Astrocyte of the spinal cord (primary cell): ENCODE measurements at regions not wholly inside any gene's neighbourhood (a gene's known extent, or its start where the extent isn't known, plus 50 kb on each side); places are given as distances from the start of the nearest gene placed in this dataset.

Experiments
- DNase-seq: peaks from one replicate; pipeline ENCODE4 v3.0.0; 2011; ENCODE audit warnings: low read depth, low spot score
- H3K4me3 ChIP-seq: 2 replicates; pipeline ENCODE4 v1.5.1; 2011; ENCODE audit warnings: low read depth, mild to moderate bottlenecking, low read length, moderate library complexity
- CTCF ChIP-seq: IDR thresholded peaks from 2 replicates; pipeline ENCODE4 v1.5.1; 2012; ENCODE audit warnings: low read depth, mild to moderate bottlenecking, low read length, inconsistent platforms
- in situ Hi-C: cut with HindIII; loops from 2 replicates; pipeline ENCODE4 v1.10.0; 2017; ENCODE audit warnings: low sequenced_read_pairs

GRCh38 chr13:83714236-83714635 is 168.0 kb downstream of the SLITRK1 start:
- TF ChIP-seq CTCF, result no peak
- in situ Hi-C loops, result no loop called here
- H3K4me3 ChIP-seq, result no peak overlapping the region
- DNase-seq, result no peak

- DNase-seq, result no peak
- H3K4me3 ChIP-seq, result no peak overlapping the region
- in situ Hi-C loops, result no loop called here
- TF ChIP-seq CTCF, result no peak
Observed at GRCh38 chr13:83710133-83710515, 172.2 kb downstream of the SLITRK1 start.

GRCh38 chr13:83709426-83710132 is 172.7 kb downstream of the SLITRK1 start:
- in situ Hi-C loops, result no loop called here
- DNase-seq, result peak; percentile 1
- no peak overlapping the region for H3K4me3 ChIP-seq
- no peak for TF ChIP-seq CTCF

- no peak overlapping the region for H3K4me3 ChIP-seq
- TF ChIP-seq CTCF, result no peak
- in situ Hi-C loops, result no loop called here
- no peak for DNase-seq
Observed at GRCh38 chr13:83702021-83702420, 180.3 kb downstream of the SLITRK1 start.

- DNase-seq, result no peak
- TF ChIP-seq CTCF, result no peak
- in situ Hi-C loops, result no loop called here
- H3K4me3 ChIP-seq, result no peak overlapping the region
Observed at GRCh38 chr13:83692800-83693199, 189.5 kb downstream of the SLITRK1 start.

GRCh38 chr13:83691966-83692365 is 190.3 kb downstream of the SLITRK1 start:
- no peak overlapping the region for H3K4me3 ChIP-seq
- no peak for TF ChIP-seq CTCF
- in situ Hi-C loops, result no loop called here
- peak; percentile 31 for DNase-seq

- in situ Hi-C loops, result no loop called here
- TF ChIP-seq CTCF, result no peak
- no peak overlapping the region for H3K4me3 ChIP-seq
- no peak for DNase-seq
Observed at GRCh38 chr13:83681547-83681946, 200.7 kb downstream of the SLITRK1 start.
